Hepatocyte (in vitro differentiated cells): ENCODE measurements at regions not wholly inside any gene's neighbourhood (a gene's known extent, or its start where the extent isn't known, plus 50 kb on each side); places are given as distances from the start of the nearest gene placed in this dataset.

ENCODE experiments used
- DNase-seq: peaks from one replicate; pipeline ENCODE4 v3.0.0-alpha.2; 2016; ENCODE audit warnings: low spot score
- H2AFZ ChIP-seq: fragments of 200-600 bp; sonication (generic); 2 replicates; pipeline ENCODE4 v1.6.0; 2016; ENCODE audit warnings: antibody characterized with exemption, mild to moderate bottlenecking
- H3K27ac ChIP-seq: fragments of 200-600 bp; sonication (generic); 2 replicates; pipeline ENCODE4 v1.5.1; 2016; ENCODE audit warnings: mild to moderate bottlenecking
- H3K27me3 ChIP-seq: fragments of 200-600 bp; sonication (generic); 2 replicates; pipeline ENCODE4 v1.6.1; 2016
- H3K36me3 ChIP-seq: fragments of 200-600 bp; sonication (generic); replicated peaks from 2 replicates; pipeline ENCODE4 v1.5.1; 2016; ENCODE audit warnings: low read depth; ENCODE audit not compliant: insufficient read depth
- H3K4me1 ChIP-seq: fragments of 200-600 bp; sonication (generic); 2 replicates; pipeline ENCODE4 v1.5.1; 2016; ENCODE audit warnings: mild to moderate bottlenecking, moderate library complexity; ENCODE audit not compliant: insufficient read depth
- H3K4me2 ChIP-seq: fragments of 200-600 bp; sonication (generic); 2 replicates; pipeline ENCODE4 v1.6.0; 2016
- H3K4me3 ChIP-seq: fragments of 200-600 bp; sonication (generic); 2 replicates; pipeline ENCODE4 v1.5.1; 2016; ENCODE audit warnings: mild to moderate bottlenecking
- H3K79me2 ChIP-seq: fragments of 200-600 bp; sonication (generic); 2 replicates; pipeline ENCODE4 v1.6.0; 2017; ENCODE audit warnings: mild to moderate bottlenecking
- H3K9me2 ChIP-seq: fragments of 200-600 bp; sonication (generic); replicated peaks from 2 replicates; pipeline ENCODE4 v1.6.0; 2017; ENCODE audit warnings: mild to moderate bottlenecking; ENCODE audit not compliant: insufficient read depth
- H3K9me3 ChIP-seq: fragments of 200-600 bp; sonication (generic); 2 replicates; pipeline ENCODE4 v1.5.1; 2016; ENCODE audit warnings: low read depth, mild to moderate bottlenecking
- H4K20me1 ChIP-seq: fragments of 200-600 bp; sonication (generic); 2 replicates; pipeline ENCODE4 v1.6.0; 2016; ENCODE audit warnings: mild to moderate bottlenecking; ENCODE audit not compliant: insufficient read depth, poor library complexity, severe bottlenecking
- CTCF ChIP-seq: fragments of 200-600 bp; sonication (generic); IDR thresholded peaks from 2 replicates; pipeline ENCODE4 v1.5.1; 2016; ENCODE audit warnings: antibody characterized with exemption, mild to moderate bottlenecking; ENCODE audit not compliant: poor library complexity
- EZH2 ChIP-seq: fragments of 200-600 bp; sonication (generic); IDR thresholded peaks from 2 replicates; pipeline ENCODE4 v1.6.1; 2016; ENCODE audit warnings: antibody characterized with exemption, mild to moderate bottlenecking, borderline replicate concordance
- EZH2phosphoT487 ChIP-seq: fragments of 200-600 bp; sonication (generic); IDR thresholded peaks from one replicate; pipeline ENCODE4 v1.6.1; 2018; ENCODE audit warnings: antibody characterized with exemption, mild to moderate bottlenecking, low read depth, moderate library complexity; ENCODE audit not compliant: unreplicated experiment, severe bottlenecking
- WGBS: methylation state at CpG from one replicate; pipeline ENCODE4 v1.1.6; 2016; ENCODE audit warnings: low lambda C conversion rate; ENCODE audit errors: missing lambda C conversion rate; 5-methylcytosine and 5-hydroxymethylcytosine counted together

GRCh38 chr9:28255174-28255573 is 681.9 kb upstream of the C9orf72 start:
- Histone ChIP-seq H3K4me2 (no peak overlapping the region), H3K9me2 (no peaks in the 10 kb centered on the region), H3K4me1 (no peaks in the 10 kb centered on the region), H2AFZ (no peak overlapping the region), H3K27me3 (no peaks in the 10 kb centered on the region), H3K4me3 (no peak overlapping the region), H3K9me3 (no peaks in the 10 kb centered on the region), H4K20me1 (no peaks in the 10 kb centered on the region), H3K27ac (no peak overlapping the region), H3K36me3 (no peaks in the 10 kb centered on the region), H3K79me2 (no peaks in the 10 kb centered on the region)
- no peak for TF ChIP-seq EZH2phosphoT487
- TF ChIP-seq EZH2 = no peak
- no peak for TF ChIP-seq CTCF
- DNase-seq = no peak
- 87% methylated on average over 3 of the region's 3 CpGs for WGBS

GRCh38 chr9:28260330-28260729 is 687.0 kb upstream of the C9orf72 start:
- WGBS = 89% methylated on average over 4 of the region's 4 CpGs

GRCh38 chr9:28264368-28264767 is 691.1 kb upstream of the C9orf72 start:
- Histone ChIP-seq H3K27me3 (no peaks in the 10 kb centered on the region), H2AFZ (no peak overlapping the region), H3K4me2 (no peak overlapping the region), H3K4me3 (no peak overlapping the region), H3K4me1 (no peaks in the 10 kb centered on the region), H4K20me1 (no peaks in the 10 kb centered on the region), H3K36me3 (no peaks in the 10 kb centered on the region), H3K9me2 (no peaks in the 10 kb centered on the region), H3K9me3 (no peaks in the 10 kb centered on the region), H3K79me2 (no peaks in the 10 kb centered on the region), H3K27ac (no peak overlapping the region)
- DNase-seq = no peak
- WGBS = 88% methylated on average over 4 of the region's 4 CpGs
- no peak for TF ChIP-seq CTCF
- no peak for TF ChIP-seq EZH2phosphoT487
- no peak for TF ChIP-seq EZH2

More at GRCh38 chr9:28260330-28260729, 687.0 kb upstream of the C9orf72 start:
- Histone ChIP-seq H3K36me3 (no peaks in the 10 kb centered on the region), H3K9me2 (no peaks in the 10 kb centered on the region), H3K79me2 (no peaks in the 10 kb centered on the region), H3K4me1 (no peaks in the 10 kb centered on the region), H3K4me3 (no peak overlapping the region), H4K20me1 (no peaks in the 10 kb centered on the region), H3K4me2 (no peak overlapping the region), H3K9me3 (no peaks in the 10 kb centered on the region), H2AFZ (no peak overlapping the region), H3K27me3 (no peaks in the 10 kb centered on the region), H3K27ac (no peak overlapping the region)
- no peak for TF ChIP-seq EZH2
- no peak for TF ChIP-seq EZH2phosphoT487
- TF ChIP-seq CTCF = no peak
- DNase-seq = no peak

- no peaks in the 10 kb centered on the region for H4K20me1 ChIP-seq
- TF ChIP-seq EZH2phosphoT487 (no peak), EZH2 (no peak), CTCF (no peak)
- H3K36me3 ChIP-seq = no peaks in the 10 kb centered on the region
- no peak overlapping the region for H3K4me2 ChIP-seq
- H2AFZ ChIP-seq = no peak overlapping the region
- no peaks in the 10 kb centered on the region for H3K79me2 ChIP-seq
- no peaks in the 10 kb centered on the region for H3K9me2 ChIP-seq
- H3K9me3 ChIP-seq = no peaks in the 10 kb centered on the region
- H3K27me3 ChIP-seq = no peaks in the 10 kb centered on the region
- no peaks in the 10 kb centered on the region for H3K4me1 ChIP-seq
- no peak overlapping the region for H3K27ac ChIP-seq
- DNase-seq = no peak
- WGBS = 88% methylated on average over 6 of the region's 6 CpGs
- no peak overlapping the region for H3K4me3 ChIP-seq
Measured at GRCh38 chr9:28267351-28267750, 694.1 kb upstream of the C9orf72 start.
